DOHH2 (cell line): ENCODE measurements at regions not wholly inside any gene's neighbourhood (a gene's known extent, or its start where the extent isn't known, plus 50 kb on each side); places are given as distances from the start of the nearest gene placed in this dataset.

Source experiments
- H3F3A ChIP-seq: fragments of 200-600 bp; sonication (generic), shearing (Covaris generic); 2 replicates; pipeline ENCODE4 v1.6.0; 2016; ENCODE audit warnings: antibody characterized with exemption, mild to moderate bottlenecking; ENCODE audit not compliant: control insufficient read depth, insufficient read depth
- H3K27ac ChIP-seq: fragments of 200-600 bp; sonication (generic); 2 replicates; pipeline ENCODE4 v1.5.1; 2014; ENCODE audit warnings: low read depth, mild to moderate bottlenecking, low read length, moderate library complexity
- H3K27me3 ChIP-seq: fragments of 200-600 bp; sonication (generic); 2 replicates; pipeline ENCODE4 v1.6.1; 2014; ENCODE audit warnings: mild to moderate bottlenecking, low read length, mixed read lengths; ENCODE audit not compliant: control insufficient read depth
- H3K36me3 ChIP-seq: fragments of 200-600 bp; sonication (generic); 2 replicates; pipeline ENCODE4 v1.6.1; 2014; ENCODE audit warnings: mild to moderate bottlenecking, low read length, moderate library complexity, mixed read lengths; ENCODE audit not compliant: control insufficient read depth
- H3K4me1 ChIP-seq: fragments of 200-600 bp; sonication (generic); 2 replicates; pipeline ENCODE4 v1.6.1; 2014; ENCODE audit warnings: mild to moderate bottlenecking, low read length, mixed read lengths; ENCODE audit not compliant: control insufficient read depth
- H3K4me2 ChIP-seq: fragments of 200-600 bp; sonication (generic); 2 replicates; pipeline ENCODE4 v1.6.0; 2014; ENCODE audit warnings: mild to moderate bottlenecking, low read length, moderate library complexity
- H3K4me3 ChIP-seq: fragments of 200-600 bp; sonication (generic); 2 replicates; pipeline ENCODE4 v1.5.1; 2014; ENCODE audit warnings: mild to moderate bottlenecking, low read length, mixed read lengths
- H3K79me2 ChIP-seq: fragments of 200-600 bp; sonication (generic); 2 replicates; pipeline ENCODE4 v1.6.1; 2014; ENCODE audit warnings: mild to moderate bottlenecking, low read length, mixed read lengths; ENCODE audit not compliant: control insufficient read depth
- H3K9me2 ChIP-seq: fragments of 200-600 bp; sonication (generic); replicated peaks from 2 replicates; pipeline ENCODE4 v1.6.1; 2014; ENCODE audit warnings: mild to moderate bottlenecking, low read length, mixed read lengths; ENCODE audit not compliant: control insufficient read depth
- H3K9me3 ChIP-seq: fragments of 200-600 bp; sonication (generic); 2 replicates; pipeline ENCODE4 v1.6.1; 2014; ENCODE audit warnings: antibody characterized with exemption, low read length, mixed read lengths; ENCODE audit not compliant: control insufficient read depth, insufficient read depth
- H4K20me1 ChIP-seq: fragments of 200-600 bp; sonication (generic); 2 replicates; pipeline ENCODE4 v1.6.0; 2014; ENCODE audit warnings: low read depth, mild to moderate bottlenecking, antibody characterized with exemption, low read length, moderate library complexity; ENCODE audit not compliant: control insufficient read depth, insufficient read depth
- CTCF ChIP-seq: fragments of 200-600 bp; sonication (generic); IDR thresholded peaks from one replicate; pipeline ENCODE4 v1.5.1; 2014; ENCODE audit warnings: antibody characterized with exemption, mild to moderate bottlenecking, low read depth, low read length; ENCODE audit not compliant: poor library complexity, severe bottlenecking
- EZH2phosphoT487 ChIP-seq: fragments of 200-600 bp; sonication (generic); IDR thresholded peaks from 2 replicates; pipeline ENCODE4 v1.6.1; 2017; ENCODE audit warnings: borderline replicate concordance, mild to moderate bottlenecking, antibody characterized with exemption, low read length, moderate library complexity, mixed read lengths

GRCh38 chr4:104093247-104093646, 373.5 kb upstream of the TACR3 start:
- H3K79me2 ChIP-seq: no peaks in the 10 kb centered on the region
- TF ChIP-seq EZH2phosphoT487: no peak
- no peak for TF ChIP-seq CTCF
- no peaks in the 10 kb centered on the region for H3K9me2 ChIP-seq
- H3K4me3 ChIP-seq: no peak overlapping the region
- H3K27me3 ChIP-seq: no peaks in the 10 kb centered on the region
- H3K27ac ChIP-seq: no peak overlapping the region
- peaks cover under 1% of the 10 kb centered on the region; the same call in 1 of the 2 replicates for H3K9me3 ChIP-seq
- H3K4me2 ChIP-seq: no peak overlapping the region
- H4K20me1 ChIP-seq: no peaks in the 10 kb centered on the region
- no peaks in the 10 kb centered on the region for H3K4me1 ChIP-seq
- H3K36me3 ChIP-seq: no peaks in the 10 kb centered on the region
- H3F3A ChIP-seq: no peaks in the 10 kb centered on the region

- no peaks in the 10 kb centered on the region for H3K4me1 ChIP-seq
- H3F3A ChIP-seq: no peaks in the 10 kb centered on the region
- H3K27me3 ChIP-seq: no peaks in the 10 kb centered on the region
- no peaks in the 10 kb centered on the region for H3K79me2 ChIP-seq
- no peaks in the 10 kb centered on the region; the same call in 1 of the 2 replicates for H3K9me2 ChIP-seq
- H3K9me3 ChIP-seq: no peaks in the 10 kb centered on the region
- H3K27ac ChIP-seq: no peak overlapping the region
- no peaks in the 10 kb centered on the region for H4K20me1 ChIP-seq
- no peak overlapping the region for H3K4me3 ChIP-seq
- no peaks in the 10 kb centered on the region for H3K36me3 ChIP-seq
- TF ChIP-seq EZH2phosphoT487 (no peak), CTCF (no peak)
- H3K4me2 ChIP-seq: no peak overlapping the region
Observed at GRCh38 chr4:104073229-104073628, 353.4 kb upstream of the TACR3 start.

- TF ChIP-seq EZH2phosphoT487 (no peak), CTCF (no peak)
- Histone ChIP-seq H3K4me3 (no peak overlapping the region), H3K79me2 (no peaks in the 10 kb centered on the region), H4K20me1 (no peaks in the 10 kb centered on the region), H3K27ac (no peak overlapping the region), H3K9me2 (no peaks in the 10 kb centered on the region; the same call in 1 of the 2 replicates), H3K9me3 (no peaks in the 10 kb centered on the region), H3K4me1 (no peaks in the 10 kb centered on the region), H3K4me2 (no peak overlapping the region), H3K27me3 (no peaks in the 10 kb centered on the region), H3F3A (no peaks in the 10 kb centered on the region), H3K36me3 (no peaks in the 10 kb centered on the region)
Observed at GRCh38 chr4:104066533-104066932, 346.7 kb upstream of the TACR3 start.
